ENCODE measurements at regions not wholly inside any gene's neighbourhood (a gene's known extent, or its start where the extent isn't known, plus 50 kb on each side); places are given as distances from the start of the nearest gene placed in this dataset.

DNA sequence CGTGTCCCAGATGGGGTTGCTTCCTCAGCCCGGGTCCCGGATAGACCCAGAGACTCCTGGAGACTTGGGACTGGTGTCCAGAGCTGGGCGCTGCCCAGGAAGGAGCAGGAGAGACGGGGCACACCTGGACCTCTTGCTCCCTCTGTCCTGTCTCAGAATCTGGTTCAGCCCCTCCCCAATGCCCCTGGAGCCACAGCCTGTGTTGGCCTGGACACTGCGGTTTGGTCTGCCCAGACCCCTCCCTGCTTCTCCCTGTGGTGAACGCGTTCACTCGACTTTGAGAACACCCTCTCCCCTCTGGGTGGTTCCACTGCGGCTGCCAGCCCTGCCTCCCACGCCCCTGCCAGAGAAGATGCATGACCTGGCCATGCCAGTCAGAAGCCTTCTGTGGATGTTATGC, 111.1 kb downstream of the HMX1 start:
- TF ChIP-seq, protein P1, sequence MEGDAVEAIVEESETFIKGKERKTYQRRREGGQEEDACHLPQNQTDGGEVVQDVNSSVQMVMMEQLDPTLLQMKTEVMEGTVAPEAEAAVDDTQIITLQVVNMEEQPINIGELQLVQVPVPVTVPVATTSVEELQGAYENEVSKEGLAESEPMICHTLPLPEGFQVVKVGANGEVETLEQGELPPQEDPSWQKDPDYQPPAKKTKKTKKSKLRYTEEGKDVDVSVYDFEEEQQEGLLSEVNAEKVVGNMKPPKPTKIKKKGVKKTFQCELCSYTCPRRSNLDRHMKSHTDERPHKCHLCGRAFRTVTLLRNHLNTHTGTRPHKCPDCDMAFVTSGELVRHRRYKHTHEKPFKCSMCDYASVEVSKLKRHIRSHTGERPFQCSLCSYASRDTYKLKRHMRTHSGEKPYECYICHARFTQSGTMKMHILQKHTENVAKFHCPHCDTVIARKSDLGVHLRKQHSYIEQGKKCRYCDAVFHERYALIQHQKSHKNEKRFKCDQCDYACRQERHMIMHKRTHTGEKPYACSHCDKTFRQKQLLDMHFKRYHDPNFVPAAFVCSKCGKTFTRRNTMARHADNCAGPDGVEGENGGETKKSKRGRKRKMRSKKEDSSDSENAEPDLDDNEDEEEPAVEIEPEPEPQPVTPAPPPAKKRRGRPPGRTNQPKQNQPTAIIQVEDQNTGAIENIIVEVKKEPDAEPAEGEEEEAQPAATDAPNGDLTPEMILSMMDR (conservative IDR thresholded peaks at IDR 0.05; ENCODE audit: low read depth, low read length), result no peak
- H3K4me3 ChIP-seq (ENCODE audit: low read depth, low read length), result no peak overlapping the region
- DNase-seq (ENCODE audit: low read depth), result no peak

DNA sequence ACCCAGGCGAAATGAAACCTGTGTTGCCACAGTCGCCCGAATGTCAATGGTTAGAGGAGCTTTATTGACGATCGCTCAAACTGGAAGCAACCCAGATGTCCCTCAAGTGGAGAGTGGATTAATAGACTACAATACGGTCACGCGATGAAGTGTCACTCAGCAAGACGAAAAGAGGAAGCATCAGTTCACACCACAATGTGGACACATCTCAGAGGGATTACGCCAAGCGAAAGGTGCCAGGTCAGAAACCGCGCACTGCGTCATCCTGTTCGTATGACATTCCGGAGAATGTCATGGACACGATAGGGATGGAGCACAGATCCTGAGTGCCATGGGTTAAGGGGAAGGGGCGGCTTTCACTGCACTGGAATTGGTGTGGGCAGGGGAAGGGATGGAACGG, 111.7 kb downstream of the HMX1 start:
- TF ChIP-seq, protein P1 (conservative IDR thresholded peaks at IDR 0.05; ENCODE audit: low read depth, low read length), result no peak
- DNase-seq (ENCODE audit: low read depth), result no peak
- no peak overlapping the region for H3K4me3 ChIP-seq (ENCODE audit: low read depth, low read length)

DNA sequence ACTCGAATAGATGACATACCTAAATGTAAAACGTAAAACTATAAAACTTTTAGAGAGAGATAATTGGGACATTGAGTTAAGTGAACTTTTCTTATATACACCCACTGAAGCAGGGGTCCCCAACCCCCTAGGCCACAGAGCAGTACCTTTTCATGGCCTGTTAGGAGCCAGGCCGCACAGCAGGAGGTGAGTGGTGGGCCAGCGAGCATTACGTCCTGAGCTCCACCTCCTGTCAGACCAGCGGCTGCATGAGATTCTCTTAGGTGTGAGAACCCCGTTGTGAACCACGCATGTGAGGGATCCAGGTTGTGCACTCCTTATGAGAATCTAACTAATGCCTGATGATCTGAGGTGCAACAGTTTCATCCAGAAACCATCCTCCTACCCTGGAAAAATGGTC, 114.8 kb downstream of the HMX1 start:
- TF ChIP-seq, protein P1 (conservative IDR thresholded peaks at IDR 0.05; ENCODE audit: low read depth, low read length), result no peak

GRCh38 chr4:8754634-8755589, 116.7 kb downstream of the HMX1 start:
- TF ChIP-seq, protein P1 (conservative IDR thresholded peaks at IDR 0.05; ENCODE audit: low read depth, low read length), result no peak
- DNase-seq (ENCODE audit: low read depth), result no peak
- H3K4me3 ChIP-seq (ENCODE audit: low read depth, low read length), result no peak overlapping the region

More for the DNA sequence above, 114.8 kb downstream of the HMX1 start:
- no peak for DNase-seq (ENCODE audit: low read depth)
- H3K4me3 ChIP-seq (ENCODE audit: low read depth, low read length), result no peak overlapping the region

DNA sequence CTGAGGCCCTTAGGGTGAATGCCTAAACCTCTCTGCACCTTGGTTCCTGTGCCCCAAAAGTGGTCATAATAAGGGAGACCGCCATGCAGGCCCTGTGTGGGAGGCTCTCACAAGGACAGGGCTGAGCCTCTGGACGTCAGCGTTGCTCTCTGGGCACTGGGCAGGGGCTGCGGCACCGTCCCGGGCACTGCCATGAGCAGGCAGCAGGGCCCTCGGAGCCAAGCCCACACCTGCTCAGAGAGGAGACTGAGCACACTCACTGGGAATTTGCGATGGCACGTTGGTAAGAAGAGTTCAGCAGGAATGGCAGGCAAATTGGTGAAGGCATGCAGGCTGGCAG, 123.4 kb downstream of the HMX1 start:
- no peak overlapping the region for H3K4me3 ChIP-seq (ENCODE audit: low read depth, low read length)
- TF ChIP-seq, protein P1 (conservative IDR thresholded peaks at IDR 0.05; ENCODE audit: low read depth, low read length), result no peak
- no peak for DNase-seq (ENCODE audit: low read depth)

GRCh38 chr4:8747467-8748235, 124.0 kb downstream of the HMX1 start:
- DNase-seq (ENCODE audit: low read depth), result no peak

More at GRCh38 chr4:8747467-8748235, 124.0 kb downstream of the HMX1 start:
- TF ChIP-seq, protein P1 (conservative IDR thresholded peaks at IDR 0.05; ENCODE audit: low read depth, low read length), result no peak
- H3K4me3 ChIP-seq (ENCODE audit: low read depth, low read length), result no peak overlapping the region
